Fibroblast of peridontal ligament (primary cell): ENCODE measurements at regions not wholly inside any gene's neighbourhood (a gene's known extent, or its start where the extent isn't known, plus 50 kb on each side); places are given as distances from the start of the nearest gene placed in this dataset.

Experiments used
- DNase-seq: peaks from one replicate; pipeline ENCODE4 v3.0.0-alpha.2; 2010; ENCODE audit errors: extremely low read depth

DNA sequence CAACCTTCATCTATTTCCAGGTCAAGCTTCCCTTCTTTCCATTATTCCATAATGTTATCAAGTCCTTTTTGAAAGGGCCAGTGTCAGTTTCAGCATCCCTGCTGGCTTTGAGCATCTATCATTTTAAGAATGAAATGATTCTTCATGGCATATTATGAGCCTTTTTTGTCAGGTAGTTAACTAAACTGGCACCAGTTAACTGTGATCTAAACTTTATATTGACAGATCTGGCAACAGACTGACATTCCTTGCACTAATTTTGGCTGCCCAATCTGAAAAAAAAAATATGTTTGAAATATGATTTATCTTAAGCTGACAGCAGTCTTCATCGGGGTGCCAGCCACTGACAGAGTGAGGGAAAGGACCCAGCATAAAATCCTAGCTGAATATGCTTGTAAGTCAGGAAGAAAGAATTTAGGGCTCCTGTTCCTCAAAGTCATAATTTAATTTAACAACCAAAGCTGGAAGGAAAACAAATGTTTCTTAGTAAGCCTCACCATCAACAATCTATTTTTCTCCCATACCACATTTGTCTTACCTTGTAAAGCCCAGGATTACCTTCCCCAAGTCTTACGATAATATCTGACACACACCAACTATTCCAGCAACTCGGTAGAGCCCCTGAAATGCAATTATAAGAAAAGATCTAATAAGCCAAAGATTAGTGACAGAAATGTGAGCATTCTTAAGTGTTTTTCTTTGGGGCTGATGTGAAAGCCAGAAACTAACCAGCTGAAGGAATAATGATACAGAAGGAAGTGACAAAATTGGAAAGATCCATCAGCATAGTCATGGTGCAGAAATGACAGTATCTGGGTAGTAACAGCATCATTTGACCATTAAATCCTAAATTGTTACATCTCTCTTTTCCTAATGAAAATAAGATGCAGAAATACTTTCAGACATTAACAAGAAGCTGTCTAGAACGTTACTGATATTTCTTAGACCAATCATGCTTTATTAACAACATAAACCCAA is 228.1 kb downstream of the RBM43 start:
- no peak for DNase-seq

DNA sequence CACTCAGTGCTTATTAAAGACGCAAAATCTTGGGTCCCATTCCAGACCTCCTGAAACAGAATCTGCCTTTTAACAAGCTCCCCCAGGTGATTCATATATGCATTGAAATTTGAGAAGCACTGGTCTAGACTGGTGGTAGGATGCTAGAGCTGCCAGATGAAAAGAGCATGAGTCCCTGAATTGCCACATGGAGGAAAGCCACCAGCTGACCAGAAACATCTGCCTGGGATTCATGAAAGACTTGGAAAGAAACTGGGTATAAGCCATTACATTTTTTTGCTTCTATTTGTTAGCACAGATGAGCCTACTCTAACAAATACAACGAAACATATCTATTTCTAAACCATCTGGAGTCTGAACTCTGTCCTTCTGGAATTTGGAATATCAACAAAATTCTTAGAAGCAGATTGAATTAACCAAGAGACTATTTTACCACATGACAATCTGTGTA is 228.9 kb downstream of the RBM43 start:
- peak; percentile 100 for DNase-seq

DNA sequence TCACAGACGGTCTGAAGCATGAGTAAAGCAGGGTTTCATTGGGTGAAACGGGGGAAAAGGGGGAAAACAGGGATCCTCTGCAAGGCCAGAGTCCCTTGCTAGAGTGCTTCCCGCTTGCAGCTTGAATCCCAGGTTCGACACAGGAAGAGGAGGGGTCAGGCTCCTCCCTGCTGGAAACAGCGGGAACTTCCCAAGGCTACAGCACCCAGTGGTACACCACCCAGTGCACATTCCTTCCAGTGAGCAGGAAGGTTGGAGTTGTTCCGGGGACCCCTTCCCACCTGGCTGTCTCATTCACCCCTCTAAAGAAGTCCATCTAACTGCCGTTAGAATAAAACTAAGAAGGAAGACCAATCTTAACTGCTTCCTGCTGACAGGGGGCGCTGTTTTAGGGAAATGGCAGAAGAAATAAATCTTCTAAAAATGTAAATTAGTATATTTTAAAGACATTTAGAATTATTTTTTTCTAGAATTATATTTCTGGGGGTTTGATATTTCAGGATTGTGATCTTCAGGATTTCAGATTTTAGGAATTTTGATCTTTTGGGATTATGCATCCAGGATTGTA is 230.9 kb downstream of the RBM43 start:
- no peak for DNase-seq

DNA sequence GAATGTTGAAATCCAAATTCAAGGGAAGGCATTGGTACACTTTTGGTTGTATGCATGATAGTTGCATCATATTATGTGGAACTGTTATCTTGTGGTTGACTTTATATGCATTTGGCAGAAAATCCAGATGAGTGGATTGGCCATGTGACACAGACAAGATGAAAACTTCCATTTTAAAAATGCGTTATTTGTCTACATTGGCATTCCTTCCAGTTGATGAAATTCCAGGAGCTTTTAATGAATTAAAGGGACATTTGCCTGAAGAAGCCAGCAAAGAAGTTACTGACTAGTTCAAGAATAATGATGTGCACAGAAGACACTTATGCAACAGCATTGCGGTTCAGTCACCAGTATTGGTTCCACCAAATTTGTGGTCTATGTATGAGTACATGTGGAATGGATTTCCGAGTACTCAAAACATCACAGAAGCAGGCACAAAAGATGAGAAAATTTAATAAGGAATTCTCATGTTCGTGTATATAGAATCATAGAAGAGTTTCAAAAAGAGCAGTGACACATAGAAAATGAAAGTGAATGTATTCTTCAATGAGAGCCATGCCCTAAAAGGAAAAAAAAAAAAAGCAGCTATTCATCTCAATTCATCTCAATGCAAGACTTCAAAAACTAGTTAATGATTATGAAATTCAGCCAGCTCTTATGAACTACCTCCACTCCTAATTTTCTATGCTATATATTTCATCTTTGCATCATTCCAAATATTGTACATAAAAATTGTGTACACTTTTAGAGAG is 232.1 kb downstream of the RBM43 start:
- peak; percentile 94 for DNase-seq

DNA sequence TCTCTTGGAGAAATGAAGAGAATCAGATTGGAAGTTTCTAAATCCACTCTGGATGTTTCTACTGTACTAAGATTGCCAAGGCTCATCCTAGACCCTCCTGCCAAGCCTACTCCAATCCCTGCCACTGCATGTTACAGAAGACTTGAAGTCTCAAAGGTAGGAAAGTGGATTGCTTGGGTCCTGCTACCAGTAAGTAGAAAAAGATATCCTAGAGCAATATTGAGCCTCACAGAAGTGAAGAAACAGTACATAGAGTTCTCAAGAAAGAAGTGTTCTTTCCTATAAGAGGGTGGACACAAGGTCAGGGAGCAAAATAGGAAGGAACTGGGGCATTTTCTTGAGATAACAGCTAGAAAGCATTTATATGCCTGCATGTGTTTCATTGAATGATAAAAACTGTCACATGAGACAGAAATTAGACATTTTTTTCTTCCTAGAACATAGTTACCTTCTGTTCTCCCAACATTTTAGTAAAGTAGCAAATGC is 232.9 kb downstream of the RBM43 start:
- no peak for DNase-seq

DNA sequence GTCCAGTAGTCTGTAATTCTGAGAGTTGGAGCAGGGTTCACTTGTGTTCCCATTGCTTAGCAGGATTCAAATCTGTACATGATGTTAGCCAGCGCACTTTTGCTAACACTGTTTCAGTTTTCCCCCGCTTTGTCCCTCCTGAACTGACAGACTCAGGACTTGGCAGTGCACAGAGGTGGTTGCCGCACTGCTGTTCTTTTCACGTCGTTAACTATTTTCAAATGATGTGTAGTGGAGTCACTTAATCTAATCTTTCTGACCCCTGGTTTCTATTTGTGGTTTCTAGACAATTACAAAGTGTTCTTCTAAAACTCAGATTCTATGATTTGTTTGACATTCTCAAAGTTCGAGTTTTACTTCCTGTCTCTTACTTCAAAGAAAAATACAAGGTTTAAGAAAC is 234.5 kb downstream of the RBM43 start:
- no peak for DNase-seq

GRCh38 chr2:151025816-151026215 is 235.8 kb downstream of the RBM43 start:
- no peak for DNase-seq

- no peak for DNase-seq
These were observed 236.9 kb downstream of the RBM43 start for GRCh38 chr2:151024696-151025251.

- DNase-seq, result peak; percentile 10
These were observed 239.8 kb downstream of the RBM43 start for GRCh38 chr2:151021747-151022452.

DNA sequence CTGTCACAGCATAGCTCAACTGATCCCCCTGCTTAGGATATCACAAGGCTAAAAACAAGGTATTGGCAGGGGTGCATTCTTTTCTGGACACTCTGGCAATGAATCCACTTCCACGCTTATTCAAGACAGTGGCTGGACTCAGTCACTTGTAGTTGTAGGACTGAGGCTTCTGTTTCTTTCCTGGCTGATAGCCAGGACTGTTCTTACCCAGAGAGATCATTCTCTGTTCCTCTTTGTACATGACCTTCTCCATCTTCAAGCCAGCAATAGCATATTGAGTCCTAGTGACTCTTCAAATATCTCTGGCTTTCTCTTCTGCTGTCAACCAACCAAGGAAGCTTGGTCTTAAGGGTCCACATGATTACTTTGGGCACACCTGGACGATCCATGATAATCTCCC is 241.3 kb downstream of the RBM43 start:
- no peak for DNase-seq

GRCh38 chr2:151009437-151010175 is 252.1 kb downstream of the RBM43 start:
- DNase-seq, result no peak

DNA sequence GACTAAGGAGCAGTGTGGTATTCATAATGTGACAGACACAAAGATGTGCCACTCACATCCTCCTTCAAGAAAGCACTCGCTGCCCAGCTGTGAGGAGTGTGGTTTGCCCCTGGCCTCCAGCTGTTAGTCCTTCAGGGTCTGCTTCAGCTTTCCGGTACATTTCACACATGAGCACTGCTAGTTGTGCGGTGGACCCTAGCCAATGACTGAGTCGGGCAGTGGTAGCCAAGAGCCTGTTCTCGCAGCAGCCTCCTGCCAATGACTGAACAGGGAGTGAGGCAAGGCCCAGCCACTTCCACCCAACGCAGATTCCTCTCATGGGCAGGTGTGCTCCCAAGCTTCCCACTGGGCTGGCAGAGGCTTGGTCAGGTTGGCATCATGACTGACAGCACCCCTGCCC is 254.3 kb downstream of the RBM43 start:
- DNase-seq, result no peak

DNA sequence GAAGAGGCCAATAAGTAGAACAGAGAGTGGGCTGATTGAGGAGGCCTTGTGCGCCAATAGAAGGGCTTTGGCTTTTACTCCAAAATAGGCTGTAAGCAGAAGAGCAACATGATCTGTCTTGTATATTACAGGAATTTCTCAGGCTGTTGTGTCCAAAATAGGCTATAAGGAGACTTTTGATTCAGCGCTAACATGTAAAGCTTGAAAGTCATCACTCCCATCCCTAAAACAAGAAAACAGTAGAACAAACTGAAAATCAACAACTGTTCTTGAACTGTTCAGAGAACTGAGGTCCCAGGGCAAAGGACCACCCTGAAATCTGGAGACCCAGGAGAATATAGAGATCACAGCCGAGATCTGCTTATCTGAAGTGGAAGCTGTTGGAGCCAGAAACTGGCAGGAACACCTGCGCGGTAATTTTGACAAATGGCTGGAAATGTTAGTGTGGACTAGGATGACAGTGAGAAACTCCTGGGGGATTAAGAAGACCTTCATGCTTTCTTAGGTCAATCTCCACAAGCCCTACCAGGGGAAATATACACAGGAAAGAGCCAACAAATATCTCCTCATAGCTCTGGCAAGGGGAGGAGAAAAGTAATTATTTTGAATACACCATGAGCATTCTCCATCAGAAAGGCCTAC is 258.6 kb downstream of the RBM43 start:
- DNase-seq, result no peak

- DNase-seq, result peak; percentile 66
These were observed 263.8 kb downstream of the RBM43 start for GRCh38 chr2:150997702-150998440.

DNA sequence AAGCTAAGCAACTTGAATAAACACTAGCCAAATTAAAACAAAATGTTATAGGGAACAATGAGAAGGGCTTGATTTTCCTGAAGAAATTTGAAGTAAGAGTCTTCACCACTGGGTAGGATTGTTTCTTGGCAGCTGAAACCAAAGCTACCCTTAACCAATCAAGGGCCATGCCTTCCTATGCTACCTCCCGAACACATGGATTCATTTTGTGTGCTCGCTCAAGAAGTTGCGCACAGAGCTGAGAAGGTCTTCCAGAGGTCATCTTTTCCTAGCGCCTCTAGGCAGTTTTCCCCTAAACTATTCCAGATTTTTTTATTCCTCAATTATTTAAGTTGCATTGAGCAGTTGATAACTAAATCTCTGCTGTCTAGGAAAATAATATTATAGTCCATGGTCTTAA is 264.6 kb downstream of the RBM43 start:
- peak; percentile 85 for DNase-seq

DNA sequence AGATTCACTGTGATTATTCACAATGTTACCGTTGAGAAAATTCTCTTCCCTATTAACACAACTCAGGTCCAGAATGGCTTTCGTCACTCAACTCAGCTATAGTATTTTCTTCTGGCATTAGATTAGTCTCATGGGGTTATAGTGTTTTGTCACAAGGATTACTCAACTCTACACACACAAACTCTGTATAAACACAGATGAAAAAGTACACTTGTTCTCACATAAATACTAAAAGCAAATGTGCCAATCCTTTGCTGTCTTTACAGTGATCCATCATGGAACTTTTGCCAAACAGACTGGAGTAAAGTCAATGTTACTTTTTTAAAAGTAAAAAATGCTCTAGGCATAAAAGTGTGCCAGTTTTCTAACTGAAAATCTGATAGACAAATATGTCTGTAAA is 267.6 kb downstream of the RBM43 start:
- DNase-seq, result peak; percentile 69

DNA sequence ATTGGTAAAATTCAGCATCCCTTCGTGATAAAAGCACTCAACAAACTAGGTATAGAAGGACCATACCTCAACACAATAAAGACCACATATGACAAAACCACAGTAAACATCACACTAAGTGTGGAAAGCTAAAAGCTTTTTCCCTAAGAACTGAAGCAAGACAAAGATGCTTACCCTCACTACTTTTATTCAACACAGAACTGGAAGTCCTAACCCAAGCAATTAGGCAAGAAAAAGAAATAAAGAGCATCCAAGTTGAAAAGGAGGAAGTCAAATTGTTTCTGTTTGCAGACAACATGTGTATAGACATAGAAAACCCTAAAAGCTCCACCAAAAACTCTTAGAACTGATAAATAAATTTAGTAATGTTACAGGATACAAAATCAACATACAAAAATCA is 271.7 kb downstream of the RBM43 start:
- DNase-seq, result no peak

DNA sequence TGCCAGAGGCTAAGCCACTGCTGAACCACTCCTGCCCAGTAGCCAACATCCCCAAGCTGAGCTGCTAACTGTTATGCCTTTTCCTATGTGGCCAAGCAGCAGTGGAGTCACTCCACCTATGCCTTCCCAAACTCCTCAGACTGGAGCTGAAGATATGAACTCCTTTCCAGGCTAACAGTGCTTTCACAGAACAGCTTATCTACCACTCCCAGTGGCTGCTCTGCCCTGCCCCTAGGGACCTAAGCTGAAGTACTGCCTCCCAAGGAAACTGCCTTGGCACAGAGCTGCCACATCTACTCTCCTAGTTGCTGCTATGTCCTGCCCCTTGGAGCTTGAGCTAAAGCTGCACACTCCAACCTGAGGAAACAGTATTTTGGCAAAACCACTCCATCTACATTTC is 275.9 kb downstream of the RBM43 start:
- no peak for DNase-seq

- peak; percentile 44 for DNase-seq
These were observed 278.3 kb downstream of the RBM43 start for GRCh38 chr2:150983314-150983897.
